Hepatocyte (in vitro differentiated cells): ENCODE measurements at regions not wholly inside any gene's neighbourhood (a gene's known extent, or its start where the extent isn't known, plus 50 kb on each side); places are given as distances from the start of the nearest gene placed in this dataset.

Experiments
- DNase-seq: peaks from one replicate; pipeline ENCODE4 v3.0.0-alpha.2; 2016; ENCODE audit warnings: low spot score
- H2AFZ ChIP-seq: fragments of 200-600 bp; sonication (generic); 2 replicates; pipeline ENCODE4 v1.6.0; 2016; ENCODE audit warnings: antibody characterized with exemption, mild to moderate bottlenecking
- H3K27ac ChIP-seq: fragments of 200-600 bp; sonication (generic); 2 replicates; pipeline ENCODE4 v1.5.1; 2016; ENCODE audit warnings: mild to moderate bottlenecking
- H3K27me3 ChIP-seq: fragments of 200-600 bp; sonication (generic); 2 replicates; pipeline ENCODE4 v1.6.1; 2016
- H3K36me3 ChIP-seq: fragments of 200-600 bp; sonication (generic); replicated peaks from 2 replicates; pipeline ENCODE4 v1.5.1; 2016; ENCODE audit warnings: low read depth; ENCODE audit not compliant: insufficient read depth
- H3K4me1 ChIP-seq: fragments of 200-600 bp; sonication (generic); 2 replicates; pipeline ENCODE4 v1.5.1; 2016; ENCODE audit warnings: mild to moderate bottlenecking, moderate library complexity; ENCODE audit not compliant: insufficient read depth
- H3K4me2 ChIP-seq: fragments of 200-600 bp; sonication (generic); 2 replicates; pipeline ENCODE4 v1.6.0; 2016
- H3K4me3 ChIP-seq: fragments of 200-600 bp; sonication (generic); 2 replicates; pipeline ENCODE4 v1.5.1; 2016; ENCODE audit warnings: mild to moderate bottlenecking
- H3K79me2 ChIP-seq: fragments of 200-600 bp; sonication (generic); 2 replicates; pipeline ENCODE4 v1.6.0; 2017; ENCODE audit warnings: mild to moderate bottlenecking
- H3K9me2 ChIP-seq: fragments of 200-600 bp; sonication (generic); replicated peaks from 2 replicates; pipeline ENCODE4 v1.6.0; 2017; ENCODE audit warnings: mild to moderate bottlenecking; ENCODE audit not compliant: insufficient read depth
- H3K9me3 ChIP-seq: fragments of 200-600 bp; sonication (generic); 2 replicates; pipeline ENCODE4 v1.5.1; 2016; ENCODE audit warnings: low read depth, mild to moderate bottlenecking
- H4K20me1 ChIP-seq: fragments of 200-600 bp; sonication (generic); 2 replicates; pipeline ENCODE4 v1.6.0; 2016; ENCODE audit warnings: mild to moderate bottlenecking; ENCODE audit not compliant: insufficient read depth, poor library complexity, severe bottlenecking
- CTCF ChIP-seq: fragments of 200-600 bp; sonication (generic); IDR thresholded peaks from 2 replicates; pipeline ENCODE4 v1.5.1; 2016; ENCODE audit warnings: antibody characterized with exemption, mild to moderate bottlenecking; ENCODE audit not compliant: poor library complexity
- EZH2 ChIP-seq: fragments of 200-600 bp; sonication (generic); IDR thresholded peaks from 2 replicates; pipeline ENCODE4 v1.6.1; 2016; ENCODE audit warnings: antibody characterized with exemption, mild to moderate bottlenecking, borderline replicate concordance
- EZH2phosphoT487 ChIP-seq: fragments of 200-600 bp; sonication (generic); IDR thresholded peaks from one replicate; pipeline ENCODE4 v1.6.1; 2018; ENCODE audit warnings: antibody characterized with exemption, mild to moderate bottlenecking, low read depth, moderate library complexity; ENCODE audit not compliant: unreplicated experiment, severe bottlenecking
- WGBS: methylation state at CpG from one replicate; pipeline ENCODE4 v1.1.6; 2016; ENCODE audit warnings: low lambda C conversion rate; ENCODE audit errors: missing lambda C conversion rate; 5-methylcytosine and 5-hydroxymethylcytosine counted together

DNA sequence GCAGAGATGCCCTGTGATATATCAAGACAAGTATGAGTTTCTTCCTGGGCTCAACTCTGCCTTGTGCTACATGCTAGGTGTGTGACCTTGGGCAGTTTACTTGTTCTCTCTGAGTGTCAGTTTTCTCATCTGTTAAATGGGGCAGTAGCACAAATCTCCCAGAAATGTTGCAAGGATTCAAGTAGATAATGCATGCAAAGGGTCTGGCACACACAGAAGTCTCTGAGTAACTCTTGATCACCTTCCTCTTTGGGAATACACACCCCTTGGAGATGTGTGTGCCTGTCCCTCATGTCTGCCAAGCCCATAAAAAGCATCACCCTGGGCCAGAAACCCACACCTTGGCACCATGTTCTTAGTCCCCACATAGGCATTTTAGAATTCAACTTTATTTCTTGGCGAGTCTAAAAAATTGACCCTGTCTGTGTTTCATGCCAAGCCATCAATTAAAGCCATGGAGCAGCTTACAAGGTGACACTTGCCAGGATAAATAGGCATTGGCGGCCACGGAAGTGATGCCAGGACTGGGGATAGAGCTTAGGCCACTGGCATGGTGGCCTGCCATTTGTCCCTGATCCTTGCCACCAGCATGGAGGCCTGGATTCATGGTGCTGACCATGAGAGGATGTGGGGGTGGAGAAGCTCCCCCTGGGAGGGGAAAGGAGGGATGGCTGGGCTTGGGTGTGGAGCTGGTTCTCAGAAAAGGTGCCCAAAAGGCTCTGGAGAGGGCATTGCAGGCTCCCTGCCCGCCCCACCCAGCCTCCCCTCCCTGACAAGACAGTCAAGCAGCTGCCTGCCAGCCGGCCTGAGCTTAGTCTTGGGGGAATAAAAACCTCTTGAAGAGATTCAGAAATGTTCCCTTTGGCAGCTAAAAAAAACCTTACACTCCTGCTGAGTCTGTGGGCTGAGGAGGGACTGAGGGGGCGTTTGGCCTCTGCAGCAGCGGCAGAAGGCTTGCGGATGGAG lies 118.0 kb upstream of the IPO9 start:
- Histone ChIP-seq H3K4me2 (no peak overlapping the region), H3K9me2 (no peaks in the 10 kb centered on the region), H3K4me3 (no peak overlapping the region), H3K27me3 (no peaks in the 10 kb centered on the region), H4K20me1 (no peaks in the 10 kb centered on the region), H3K36me3 (no peaks in the 10 kb centered on the region), H2AFZ (no peak overlapping the region), H3K27ac (peak overlapping the region; percentile 87), H3K4me1 (peaks cover 38% of the 10 kb centered on the region), H3K79me2 (no peaks in the 10 kb centered on the region), H3K9me3 (no peaks in the 10 kb centered on the region)
- TF ChIP-seq EZH2phosphoT487 (no peak), EZH2 (no peak), CTCF (no peak)
- 80% methylated on average over 8 of the region's 8 CpGs for WGBS
- DNase-seq, result no peak

- Histone ChIP-seq H3K4me3 (no peak overlapping the region), H3K9me3 (no peaks in the 10 kb centered on the region), H3K79me2 (no peaks in the 10 kb centered on the region), H3K9me2 (no peaks in the 10 kb centered on the region), H4K20me1 (no peaks in the 10 kb centered on the region), H3K4me2 (no peak overlapping the region), H2AFZ (no peak overlapping the region), H3K36me3 (no peaks in the 10 kb centered on the region), H3K4me1 (peaks cover 38% of the 10 kb centered on the region), H3K27ac (peak overlapping the region; percentile 87), H3K27me3 (no peaks in the 10 kb centered on the region)
- no peak for DNase-seq
- WGBS, result 65% methylated on average over 2 of the region's 2 CpGs
- no peak for TF ChIP-seq EZH2
- no peak for TF ChIP-seq EZH2phosphoT487
- no peak for TF ChIP-seq CTCF
Measured at GRCh38 chr1:201711811-201712210, 117.1 kb upstream of the IPO9 start.

GRCh38 chr1:201712387-201713085 lies 116.4 kb upstream of the IPO9 start:
- no peak overlapping the region for H3K4me3 ChIP-seq
- no peak overlapping the region for H2AFZ ChIP-seq
- peak overlapping the region; percentile 87 for H3K27ac ChIP-seq
- peaks cover 38% of the 10 kb centered on the region for H3K4me1 ChIP-seq
- H3K4me2 ChIP-seq, result no peak overlapping the region
- WGBS, result 85% methylated on average over 7 of the region's 7 CpGs
- no peaks in the 10 kb centered on the region for H3K79me2 ChIP-seq
- H3K27me3 ChIP-seq, result no peaks in the 10 kb centered on the region
- no peaks in the 10 kb centered on the region for H4K20me1 ChIP-seq
- H3K9me3 ChIP-seq, result no peaks in the 10 kb centered on the region
- no peak for DNase-seq
- H3K9me2 ChIP-seq, result no peaks in the 10 kb centered on the region
- TF ChIP-seq EZH2 (no peak), CTCF (no peak), EZH2phosphoT487 (no peak)
- H3K36me3 ChIP-seq, result no peaks in the 10 kb centered on the region
